GM12865 (cell line): ENCODE measurements at regions not wholly inside any gene's neighbourhood (a gene's known extent, or its start where the extent isn't known, plus 50 kb on each side); places are given as distances from the start of the nearest gene placed in this dataset.

ENCODE experiments used
- DNase-seq: peaks from one replicate; pipeline ENCODE4 v3.0.0; 2010; ENCODE audit warnings: low read depth
- H3K4me3 ChIP-seq: 2 replicates; pipeline ENCODE4 v1.5.1; 2011; ENCODE audit warnings: mild to moderate bottlenecking, low read depth, low read length, control low read depth
- CTCF ChIP-seq: IDR thresholded peaks from 2 replicates; pipeline ENCODE4 v1.5.1; 2011; ENCODE audit warnings: low read length, control low read depth, low read depth, inconsistent platforms; ENCODE audit not compliant: insufficient read depth; ENCODE audit errors: missing control alignments

- TF ChIP-seq CTCF = no peak
- H3K4me3 ChIP-seq = no peak overlapping the region
- DNase-seq = no peak
Measured at GRCh38 chr20:4522310-4522709, 163.9 kb upstream of the PRNP start.

- H3K4me3 ChIP-seq = no peak overlapping the region
- no peak for DNase-seq
- no peak for TF ChIP-seq CTCF
Measured at GRCh38 chr20:4521170-4521968, 164.9 kb upstream of the PRNP start.

- TF ChIP-seq CTCF = peak; percentile 56
- no peak overlapping the region for H3K4me3 ChIP-seq
- DNase-seq = peak; percentile 26
Measured at GRCh38 chr20:4519534-4519933, 166.7 kb upstream of the PRNP start.

GRCh38 chr20:4516876-4517275, 169.4 kb upstream of the PRNP start:
- no peak for TF ChIP-seq CTCF
- no peak overlapping the region for H3K4me3 ChIP-seq
- no peak for DNase-seq

- no peak overlapping the region for H3K4me3 ChIP-seq
- TF ChIP-seq CTCF = no peak
- no peak for DNase-seq
Measured at GRCh38 chr20:4513720-4514119, 172.5 kb upstream of the PRNP start.

- TF ChIP-seq CTCF = no peak
- no peak for DNase-seq
- no peak overlapping the region for H3K4me3 ChIP-seq
Measured at GRCh38 chr20:4512891-4513550, 173.2 kb upstream of the PRNP start.
